Testis (tissue), 2 donors: ENCODE measurements at regions not wholly inside any gene's neighbourhood (a gene's known extent, or its start where the extent isn't known, plus 50 kb on each side); places are given as distances from the start of the nearest gene placed in this dataset.

Experiments
- DNase-seq: peaks from one replicate; pipeline ENCODE4 v3.0.0-alpha.2; 2019
- H3K27ac ChIP-seq, 2 donors: fragments of 200-600 bp; sonication (generic); one replicate each; pipeline ENCODE4 v1.5.1; 2019
- H3K27me3 ChIP-seq: fragments of 200-600 bp; sonication (generic); one replicate; pipeline ENCODE4 v1.5.1; 2019
- H3K36me3 ChIP-seq: fragments of 200-600 bp; sonication (generic); one replicate; pipeline ENCODE4 v1.5.1; 2017; ENCODE audit warnings: low read depth; ENCODE audit errors: missing control alignments
- H3K4me1 ChIP-seq: fragments of 200-600 bp; sonication (generic); one replicate; pipeline ENCODE4 v1.5.1; 2019
- H3K4me3 ChIP-seq, 2 donors: fragments of 200-600 bp; sonication (generic); one replicate each; pipeline ENCODE4 v1.5.1; 2017 to 2019
- H3K9me3 ChIP-seq: fragments of 200-600 bp; sonication (generic); one replicate; pipeline ENCODE4 v1.5.1; 2017
- CTCF ChIP-seq, 3 experiments: fragments of 450-650 bp in 2 of 3; fragments of 200-600 bp in 1 of 3; sonication (generic) in 1 of 3; IDR thresholded peaks; one replicate each; pipeline ENCODE4 v1.5.1; 2016 to 2019; ENCODE audit warnings: antibody characterized with exemption in 3 of 3, mild to moderate bottlenecking in 2 of 3, moderate library complexity in 1 of 3
- POLR2A ChIP-seq: fragments of 450-650 bp; IDR thresholded peaks from one replicate; pipeline ENCODE4 v1.6.1; 2017; ENCODE audit warnings: antibody characterized with exemption, mild to moderate bottlenecking, moderate library complexity
- WGBS, 2 donors: methylation state at CpG; one replicate each; pipeline ENCODE4 v1.1.5; 2018; 5-methylcytosine and 5-hydroxymethylcytosine counted together
- intact Hi-C: fragments of 100-400 bp; cut with DNase I; formaldehyde crosslinking; loops from one replicate; pipeline ENCODE4 v1.15.1; 2023; ENCODE audit warnings: low total_unique reads

GRCh38 chr9:108483676-108484075 is 372.1 kb downstream of the ACTL7B start:
- intact Hi-C loops: no loop called here
- H3K27me3 ChIP-seq: no peaks in the 10 kb centered on the region
- no peak overlapping the region for H3K27ac ChIP-seq
- no peaks in the 10 kb centered on the region for H3K36me3 ChIP-seq
- DNase-seq: no peak
- H3K4me1 ChIP-seq: no peaks in the 10 kb centered on the region
- no peaks in the 10 kb centered on the region for H3K9me3 ChIP-seq
- no peak for TF ChIP-seq POLR2A
- TF ChIP-seq CTCF (IDR thresholded peaks at IDR 0.05): no peak
- 86 to 100% methylated on average over 1 to 2 of the region's 2 CpGs for WGBS, 2 donors
- no peak overlapping the region for H3K4me3 ChIP-seq

GRCh38 chr9:108479989-108480652 is 375.7 kb downstream of the ACTL7B start:
- WGBS, 2 donors: 94 to 99% methylated on average over 3 of the region's 3 CpGs
- intact Hi-C loops: no loop called here

GRCh38 chr9:108478431-108479332 is 377.1 kb downstream of the ACTL7B start:
- DNase-seq: no peak
- intact Hi-C loops: no loop called here
- Histone ChIP-seq H3K4me1 (peaks cover 10% of the 10 kb centered on the region), H3K36me3 (no peaks in the 10 kb centered on the region), H3K4me3 (no peak overlapping the region), H3K27ac (no peak overlapping the region), H3K9me3 (no peaks in the 10 kb centered on the region), H3K27me3 (no peaks in the 10 kb centered on the region)
- TF ChIP-seq CTCF (IDR thresholded peaks at IDR 0.05) (no peak), POLR2A (no peak)
- 77 to 79% methylated on average over 11 of the region's 11 CpGs for WGBS, 2 donors

More at GRCh38 chr9:108479989-108480652, 375.7 kb downstream of the ACTL7B start:
- no peaks in the 10 kb centered on the region for H3K4me1 ChIP-seq
- H3K36me3 ChIP-seq: no peaks in the 10 kb centered on the region
- TF ChIP-seq POLR2A (no peak), CTCF (IDR thresholded peaks at IDR 0.05) (no peak)
- no peak overlapping the region for H3K4me3 ChIP-seq
- no peak for DNase-seq
- H3K27me3 ChIP-seq: no peaks in the 10 kb centered on the region
- no peak overlapping the region for H3K27ac ChIP-seq
- no peaks in the 10 kb centered on the region for H3K9me3 ChIP-seq

- no peak for DNase-seq
- intact Hi-C loops: no loop called here
- Histone ChIP-seq H3K27ac (no peak overlapping the region), H3K9me3 (no peaks in the 10 kb centered on the region), H3K4me3 (no peak overlapping the region), H3K4me1 (peaks cover 21% of the 10 kb centered on the region), H3K36me3 (no peaks in the 10 kb centered on the region), H3K27me3 (no peaks in the 10 kb centered on the region)
- no peak for TF ChIP-seq POLR2A
- no peak for TF ChIP-seq CTCF (IDR thresholded peaks at IDR 0.05)
- WGBS, 2 donors: 84 to 95% methylated on average over 6 of the region's 6 CpGs
Observed at GRCh38 chr9:108477529-108478006, 378.2 kb downstream of the ACTL7B start.
